GM23338 (cell line): ENCODE measurements at regions not wholly inside any gene's neighbourhood (a gene's known extent, or its start where the extent isn't known, plus 50 kb on each side); places are given as distances from the start of the nearest gene placed in this dataset.

Source experiments
- ATAC-seq: fragments of 200-7000 bp; cut with Tn5 transposase; 3 replicates; pipeline ENCODE4 v1.9.1; 2020
- DNase-seq: peaks from one replicate; pipeline ENCODE4 v3.0.0-alpha.2; 2015; ENCODE audit warnings: low spot score
- H2AFZ ChIP-seq: fragments of 200-600 bp; sonication (generic); 2 replicates; pipeline ENCODE4 v1.8.0; 2016; ENCODE audit warnings: antibody characterized with exemption, mild to moderate bottlenecking, moderate library complexity
- H3F3A ChIP-seq: fragments of 200-600 bp; sonication (generic); replicated peaks from 2 replicates; pipeline ENCODE4 v1.8.0; 2017; ENCODE audit warnings: antibody characterized with exemption, mixed run types, low read depth
- H3K27ac ChIP-seq: fragments of 200-600 bp; sonication (generic); 2 replicates; pipeline ENCODE4 v1.6.1; 2016; ENCODE audit warnings: low read depth
- H3K27me3 ChIP-seq: fragments of 200-600 bp; sonication (generic); 2 replicates; pipeline ENCODE4 v1.8.0; 2016; ENCODE audit warnings: mild to moderate bottlenecking, mixed run types, moderate library complexity; ENCODE audit not compliant: insufficient read depth
- H3K36me3 ChIP-seq: fragments of 200-600 bp; sonication (generic); 2 replicates; pipeline ENCODE4 v1.8.0; 2016; ENCODE audit warnings: mild to moderate bottlenecking; ENCODE audit not compliant: insufficient read depth
- H3K4me1 ChIP-seq: fragments of 200-600 bp; sonication (generic); 2 replicates; pipeline ENCODE4 v1.8.0; 2016; ENCODE audit warnings: mild to moderate bottlenecking, moderate library complexity; ENCODE audit not compliant: insufficient read depth
- H3K4me2 ChIP-seq: fragments of 200-600 bp; sonication (generic); 2 replicates; pipeline ENCODE4 v1.7.1; 2017; ENCODE audit warnings: mixed run types
- H3K4me3 ChIP-seq: fragments of 200-600 bp; sonication (generic); 2 replicates; pipeline ENCODE4 v1.6.1; 2016; ENCODE audit warnings: mixed run types
- H3K79me2 ChIP-seq: fragments of 200-600 bp; sonication (generic); replicated peaks from 2 replicates; pipeline ENCODE4 v1.8.0; 2017; ENCODE audit warnings: mild to moderate bottlenecking; ENCODE audit not compliant: insufficient read depth
- H3K9me2 ChIP-seq: fragments of 200-600 bp; sonication (generic); 2 replicates; pipeline ENCODE4 v1.8.0; 2017; ENCODE audit not compliant: insufficient read depth
- H4K20me1 ChIP-seq: fragments of 200-600 bp; sonication (generic); replicated peaks from 2 replicates; pipeline ENCODE4 v1.8.0; 2017; ENCODE audit warnings: mild to moderate bottlenecking; ENCODE audit not compliant: insufficient read depth
- H3K27ac Mint-ChIP-seq: 2 replicates; pipeline ENCODE4 v1.8.0; 2020; ENCODE audit warnings: inconsistent platforms, mild to moderate bottlenecking, moderate library complexity, mixed read lengths
- H3K27me3 Mint-ChIP-seq: 3 replicates; pipeline ENCODE4 v1.8.0; 2022; ENCODE audit warnings: low read depth, mild to moderate bottlenecking, moderate library complexity, mixed read lengths, inconsistent platforms; ENCODE audit not compliant: insufficient read depth, poor library complexity
- H3K36me3 Mint-ChIP-seq: 3 replicates; pipeline ENCODE4 v1.8.0; 2021; ENCODE audit warnings: low read depth, mild to moderate bottlenecking, inconsistent platforms, moderate library complexity, mixed read lengths
- H3K4me1 Mint-ChIP-seq: 3 replicates; pipeline ENCODE4 v1.8.0; 2020; ENCODE audit warnings: mild to moderate bottlenecking, inconsistent platforms, mixed read lengths
- H3K4me3 Mint-ChIP-seq: 3 replicates; pipeline ENCODE4 v1.8.0; 2021; ENCODE audit warnings: moderate library complexity, mild to moderate bottlenecking, inconsistent platforms, mixed read lengths
- H3K9me3 Mint-ChIP-seq: 3 replicates; pipeline ENCODE4 v1.8.0; 2020; ENCODE audit warnings: moderate library complexity, mild to moderate bottlenecking, inconsistent platforms, mixed read lengths
- CREB1 ChIP-seq: fragments of 250-450 bp; sonication (Bioruptor Pico); IDR thresholded peaks from 2 replicates; pipeline ENCODE4 v1.5.0; 2020; ENCODE audit warnings: low read depth, mild to moderate bottlenecking, moderate library complexity
- CTCF ChIP-seq, 2 experiments: fragments of 200-600 bp in 1 of 2; sonication (generic) in 1 of 2; conservative IDR thresholded peaks; 2 replicates each; pipeline versions ENCODE4 v1.5.1 to v1.6.1; 2016 to 2017; ENCODE audit warnings: antibody characterized with exemption in 2 of 2, low read depth in 2 of 2, mild to moderate bottlenecking in 2 of 2, moderate library complexity in 1 of 2
- ETS1 ChIP-seq: IDR thresholded peaks from 2 replicates; pipeline ENCODE4 v1.6.1; 2016; ENCODE audit warnings: antibody characterized with exemption
- EZH2 ChIP-seq: fragments of 200-600 bp; sonication (generic); IDR thresholded peaks from one replicate; pipeline ENCODE4 v1.8.0; 2017; ENCODE audit warnings: antibody characterized with exemption, mild to moderate bottlenecking, low read depth; ENCODE audit not compliant: unreplicated experiment
- EZH2phosphoT487 ChIP-seq: fragments of 200-600 bp; sonication (generic); IDR thresholded peaks from one replicate; pipeline ENCODE4 v1.8.1; 2018; ENCODE audit warnings: antibody characterized with exemption; ENCODE audit not compliant: unreplicated experiment
- JUNB ChIP-seq: IDR thresholded peaks from one replicate; pipeline ENCODE4 v1.6.1; 2016; ENCODE audit warnings: antibody characterized with exemption; ENCODE audit not compliant: unreplicated experiment
- POLR2AphosphoS5 ChIP-seq: IDR thresholded peaks from 2 replicates; pipeline ENCODE4 v1.6.1; 2016; ENCODE audit warnings: antibody characterized with exemption, low read depth
- REST ChIP-seq: IDR thresholded peaks from one replicate; pipeline ENCODE4 v1.6.1; 2018; ENCODE audit warnings: antibody characterized with exemption; ENCODE audit not compliant: unreplicated experiment
- ZNF114 ChIP-seq: fragments of 250-450 bp; sonication (Bioruptor Pico); IDR thresholded peaks from 2 replicates; pipeline ENCODE4 v1.5.0; 2020; ENCODE audit warnings: mild to moderate bottlenecking, moderate library complexity
- ZNF331 ChIP-seq: fragments of 250-450 bp; sonication (Bioruptor Pico); IDR thresholded peaks from 2 replicates; pipeline ENCODE4 v1.5.0; 2020; ENCODE audit warnings: low read depth, mild to moderate bottlenecking, moderate library complexity
- ZNF462 ChIP-seq: fragments of 250-450 bp; sonication (Bioruptor Pico); IDR thresholded peaks from 2 replicates; pipeline ENCODE4 v1.5.0; 2020; ENCODE audit warnings: mild to moderate bottlenecking, moderate library complexity

GRCh38 chr13:67803118-67803517 is 573.0 kb upstream of the PCDH9 start (continued):
- TF ChIP-seq CTCF (conservative IDR thresholded peaks at IDR 0.05; ENCODE audit: low read depth in 2 of 2) (no peak), ZNF114 (CRISPR knock-in tag) (no peak), ZNF331 (CRISPR knock-in tag) (no peak)

GRCh38 chr13:67792151-67792676 is 562.1 kb upstream of the PCDH9 start:
- Histone ChIP-seq H3F3A (no peaks in the 10 kb centered on the region), H3K36me3 (no peaks in the 10 kb centered on the region)
- peaks cover 4% of the 10 kb centered on the region; the same call in 1 of the 3 replicates for H3K9me3 Mint-ChIP-seq

More at GRCh38 chr13:67792151-67792676, 562.1 kb upstream of the PCDH9 start:
- Histone ChIP-seq H3K9me2 (no peaks in the 10 kb centered on the region), H3K4me1 (no peaks in the 10 kb centered on the region), H3K27ac (no peak overlapping the region), H3K27me3 (no peaks in the 10 kb centered on the region), H3K79me2 (no peaks in the 10 kb centered on the region), H3K4me3 (no peak overlapping the region), H2AFZ (no peak overlapping the region), H3K4me2 (no peak overlapping the region), H4K20me1 (no peaks in the 10 kb centered on the region)
- no peaks in the 10 kb centered on the region for H3K36me3 Mint-ChIP-seq
- H3K4me3 Mint-ChIP-seq: no peak overlapping the region
- H3K27me3 Mint-ChIP-seq: peaks cover 2% of the 10 kb centered on the region
- no peak overlapping the region for H3K27ac Mint-ChIP-seq
- no peak for TF ChIP-seq ZNF462 (CRISPR knock-in tag)
- TF ChIP-seq ZNF114 (CRISPR knock-in tag): no peak
- TF ChIP-seq EZH2phosphoT487: no peak
- no peak for TF ChIP-seq REST
- TF ChIP-seq JUNB: no peak
- TF ChIP-seq POLR2AphosphoS5: no peak
- no peak for TF ChIP-seq EZH2
- TF ChIP-seq CREB1: no peak
- no peak for TF ChIP-seq ETS1
- H3K4me1 Mint-ChIP-seq: no peaks in the 10 kb centered on the region; the same call in 2 of the 3 replicates
- no peak for DNase-seq
- no peak for ATAC-seq
